MM.1S (cell line): ENCODE measurements at regions not wholly inside any gene's neighbourhood (a gene's known extent, or its start where the extent isn't known, plus 50 kb on each side); places are given as distances from the start of the nearest gene placed in this dataset.

Source experiments
- DNase-seq: peaks from one replicate; pipeline ENCODE4 v3.0.0-alpha.2; 2015
- H2AFZ ChIP-seq: fragments of 300-600 bp; sonication (generic); 2 replicates; pipeline ENCODE4 v1.6.0; 2016; ENCODE audit warnings: antibody characterized with exemption, low read length
- H3F3A ChIP-seq: fragments of 300-600 bp; sonication (generic); 2 replicates; pipeline ENCODE4 v1.6.1; 2016; ENCODE audit warnings: mild to moderate bottlenecking, antibody characterized with exemption, low read length, moderate library complexity, mixed read lengths; ENCODE audit not compliant: insufficient read depth
- H3K27ac ChIP-seq: fragments of 300-600 bp; sonication (generic); 2 replicates; pipeline ENCODE4 v1.5.1; 2016; ENCODE audit warnings: mild to moderate bottlenecking, low read length
- H3K27me3 ChIP-seq: fragments of 300-600 bp; sonication (generic); replicated peaks from 2 replicates; pipeline ENCODE4 v1.6.0; 2016; ENCODE audit warnings: low read length; ENCODE audit not compliant: insufficient read depth
- H3K36me3 ChIP-seq: fragments of 300-600 bp; sonication (generic); replicated peaks from 2 replicates; pipeline ENCODE4 v1.6.1; 2016; ENCODE audit warnings: mild to moderate bottlenecking, low read length, mixed read lengths; ENCODE audit not compliant: insufficient read depth
- H3K4me1 ChIP-seq: fragments of 300-600 bp; sonication (generic); 2 replicates; pipeline ENCODE4 v1.6.1; 2016; ENCODE audit warnings: low read length, mixed read lengths
- H3K4me2 ChIP-seq: fragments of 300-600 bp; sonication (generic); 2 replicates; pipeline ENCODE4 v1.6.0; 2016; ENCODE audit warnings: low read depth, low read length
- H3K4me3 ChIP-seq: fragments of 300-600 bp; sonication (generic); 2 replicates; pipeline ENCODE4 v1.5.1; 2016; ENCODE audit warnings: low read length, mixed read lengths
- H3K79me2 ChIP-seq: fragments of 300-600 bp; sonication (generic); 2 replicates; pipeline ENCODE4 v1.6.1; 2016; ENCODE audit warnings: mixed run types, low read length, mixed read lengths
- H3K9ac ChIP-seq: fragments of 300-600 bp; sonication (generic); 2 replicates; pipeline ENCODE4 v1.6.1; 2016; ENCODE audit warnings: low read length, mixed read lengths
- H3K9me2 ChIP-seq: fragments of 300-600 bp; sonication (generic); replicated peaks from 2 replicates; pipeline ENCODE4 v1.6.1; 2016; ENCODE audit warnings: mild to moderate bottlenecking, low read length, mixed read lengths; ENCODE audit not compliant: insufficient read depth
- H3K9me3 ChIP-seq: fragments of 300-600 bp; sonication (generic); replicated peaks from 2 replicates; pipeline ENCODE4 v1.6.1; 2016; ENCODE audit warnings: mild to moderate bottlenecking, low read length, mixed read lengths; ENCODE audit not compliant: insufficient read depth
- H4K20me1 ChIP-seq: fragments of 300-600 bp; sonication (generic); 2 replicates; pipeline ENCODE4 v1.6.1; 2016; ENCODE audit warnings: mild to moderate bottlenecking, low read length, moderate library complexity, mixed read lengths; ENCODE audit not compliant: insufficient read depth
- EZH2 ChIP-seq: fragments of 300-600 bp; sonication (generic); optimal IDR thresholded peaks from 2 replicates; pipeline ENCODE3; 2017; ENCODE audit warnings: low read depth, mild to moderate bottlenecking, antibody characterized with exemption, low read length, mixed read lengths
- EZH2phosphoT487 ChIP-seq: fragments of 300-600 bp; sonication (generic); IDR thresholded peaks from 2 replicates; pipeline ENCODE4 v1.6.1; 2018; ENCODE audit warnings: antibody characterized with exemption, low read length
- TF ChIP-seq, protein P1 (sequence below): fragments of 300-600 bp; sonication (generic); IDR thresholded peaks from 2 replicates; pipeline ENCODE4 v1.5.1; 2016; ENCODE audit warnings: antibody characterized with exemption, low read length, mixed read lengths

- no peaks in the 10 kb centered on the region for H3K4me1 ChIP-seq
- H3K4me3 ChIP-seq, result no peak overlapping the region
- H3K27me3 ChIP-seq, result no peaks in the 10 kb centered on the region
- no peak overlapping the region for H3K27ac ChIP-seq
- no peak overlapping the region for H3K4me2 ChIP-seq
- H4K20me1 ChIP-seq, result no peaks in the 10 kb centered on the region
- no peaks in the 10 kb centered on the region for H3K9me3 ChIP-seq
- no peak for DNase-seq
- no peaks in the 10 kb centered on the region for H3K9me2 ChIP-seq
- H3K79me2 ChIP-seq, result no peaks in the 10 kb centered on the region
- H3K9ac ChIP-seq, result no peak overlapping the region
- no peaks in the 10 kb centered on the region for H3K36me3 ChIP-seq
- no peaks in the 10 kb centered on the region for H3F3A ChIP-seq
- no peak overlapping the region for H2AFZ ChIP-seq
- TF ChIP-seq, protein P1, sequence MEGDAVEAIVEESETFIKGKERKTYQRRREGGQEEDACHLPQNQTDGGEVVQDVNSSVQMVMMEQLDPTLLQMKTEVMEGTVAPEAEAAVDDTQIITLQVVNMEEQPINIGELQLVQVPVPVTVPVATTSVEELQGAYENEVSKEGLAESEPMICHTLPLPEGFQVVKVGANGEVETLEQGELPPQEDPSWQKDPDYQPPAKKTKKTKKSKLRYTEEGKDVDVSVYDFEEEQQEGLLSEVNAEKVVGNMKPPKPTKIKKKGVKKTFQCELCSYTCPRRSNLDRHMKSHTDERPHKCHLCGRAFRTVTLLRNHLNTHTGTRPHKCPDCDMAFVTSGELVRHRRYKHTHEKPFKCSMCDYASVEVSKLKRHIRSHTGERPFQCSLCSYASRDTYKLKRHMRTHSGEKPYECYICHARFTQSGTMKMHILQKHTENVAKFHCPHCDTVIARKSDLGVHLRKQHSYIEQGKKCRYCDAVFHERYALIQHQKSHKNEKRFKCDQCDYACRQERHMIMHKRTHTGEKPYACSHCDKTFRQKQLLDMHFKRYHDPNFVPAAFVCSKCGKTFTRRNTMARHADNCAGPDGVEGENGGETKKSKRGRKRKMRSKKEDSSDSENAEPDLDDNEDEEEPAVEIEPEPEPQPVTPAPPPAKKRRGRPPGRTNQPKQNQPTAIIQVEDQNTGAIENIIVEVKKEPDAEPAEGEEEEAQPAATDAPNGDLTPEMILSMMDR, result no peak
- TF ChIP-seq EZH2phosphoT487 (no peak), EZH2 (no peak)
Measured at GRCh38 chr2:220297093-220297492, 669.7 kb downstream of the SLC4A3 start.

DNA sequence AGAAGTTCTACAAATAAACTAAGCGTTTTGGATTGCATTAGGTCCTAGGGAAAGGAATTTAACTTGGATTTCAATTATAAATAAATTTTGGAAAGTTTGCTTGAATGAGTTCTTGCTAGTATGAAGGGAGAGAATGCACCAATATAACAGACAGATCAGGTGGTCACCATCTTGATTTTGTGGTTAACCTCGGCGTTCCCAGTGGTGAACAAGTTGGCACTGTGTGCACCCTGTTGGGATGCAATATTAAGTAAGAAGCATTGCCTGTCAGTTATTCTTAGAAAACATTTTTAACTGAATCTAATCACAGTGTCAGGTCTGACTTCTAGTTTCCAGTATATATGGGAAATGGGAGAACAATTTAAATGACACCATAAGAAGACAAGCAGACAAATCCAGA lies 673.4 kb downstream of the SLC4A3 start:
- DNase-seq, result no peak

GRCh38 chr2:220302756-220303155 lies 675.3 kb downstream of the SLC4A3 start:
- Histone ChIP-seq H2AFZ (no peak overlapping the region), H3K79me2 (no peaks in the 10 kb centered on the region), H3K4me2 (no peak overlapping the region), H4K20me1 (no peaks in the 10 kb centered on the region), H3K9ac (no peak overlapping the region), H3K4me3 (no peak overlapping the region), H3F3A (no peaks in the 10 kb centered on the region), H3K9me2 (no peaks in the 10 kb centered on the region), H3K27ac (no peak overlapping the region), H3K27me3 (no peaks in the 10 kb centered on the region), H3K9me3 (no peaks in the 10 kb centered on the region), H3K4me1 (no peaks in the 10 kb centered on the region), H3K36me3 (no peaks in the 10 kb centered on the region)
- TF ChIP-seq, protein P1, result no peak
- no peak for TF ChIP-seq EZH2
- DNase-seq, result no peak

More for the DNA sequence above, 673.4 kb downstream of the SLC4A3 start:
- no peak overlapping the region for H2AFZ ChIP-seq
- no peaks in the 10 kb centered on the region for H3K27me3 ChIP-seq
- H3K36me3 ChIP-seq, result no peaks in the 10 kb centered on the region
- H3K4me1 ChIP-seq, result no peaks in the 10 kb centered on the region
- no peaks in the 10 kb centered on the region for H3K9me2 ChIP-seq
- H3F3A ChIP-seq, result no peaks in the 10 kb centered on the region
- no peaks in the 10 kb centered on the region for H4K20me1 ChIP-seq
- H3K4me2 ChIP-seq, result no peak overlapping the region
- H3K4me3 ChIP-seq, result no peak overlapping the region
- no peak for TF ChIP-seq EZH2
- TF ChIP-seq, protein P1, result no peak
- TF ChIP-seq EZH2phosphoT487, result no peak
- no peaks in the 10 kb centered on the region for H3K79me2 ChIP-seq
- H3K27ac ChIP-seq, result no peak overlapping the region
- no peak overlapping the region for H3K9ac ChIP-seq
- no peaks in the 10 kb centered on the region for H3K9me3 ChIP-seq

DNA sequence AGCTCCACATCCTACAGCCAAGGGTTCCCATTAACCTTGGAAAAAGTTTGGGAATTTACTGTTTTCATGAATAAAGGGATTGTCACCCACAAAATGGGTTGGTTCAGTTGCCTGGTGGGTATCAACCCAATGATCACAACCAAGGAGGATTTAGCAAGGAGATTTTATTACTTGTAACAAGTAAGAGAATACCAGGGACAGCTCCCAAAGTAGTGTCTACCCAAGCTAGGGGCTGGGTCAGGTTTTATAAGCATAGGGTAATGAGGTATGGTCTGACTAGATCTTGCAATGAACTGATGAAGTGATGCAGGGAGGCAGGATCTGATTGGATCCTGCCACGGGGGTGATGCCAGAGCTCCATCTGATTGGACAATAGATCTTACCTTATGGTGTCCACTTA lies 681.8 kb downstream of the SLC4A3 start:
- Histone ChIP-seq H3K9me2 (no peaks in the 10 kb centered on the region), H3K27ac (no peak overlapping the region), H3K4me3 (no peak overlapping the region), H2AFZ (no peak overlapping the region), H3K9ac (no peak overlapping the region), H3K4me1 (no peaks in the 10 kb centered on the region), H3K4me2 (no peak overlapping the region), H4K20me1 (no peaks in the 10 kb centered on the region), H3K79me2 (no peaks in the 10 kb centered on the region), H3K9me3 (no peaks in the 10 kb centered on the region), H3K27me3 (no peaks in the 10 kb centered on the region), H3F3A (no peaks in the 10 kb centered on the region), H3K36me3 (no peaks in the 10 kb centered on the region)
- TF ChIP-seq EZH2 (no peak), EZH2phosphoT487 (no peak)
- TF ChIP-seq, protein P1, result no peak
- no peak for DNase-seq
